ENCODE measurements at regions not wholly inside any gene's neighbourhood (a gene's known extent, or its start where the extent isn't known, plus 50 kb on each side); places are given as distances from the start of the nearest gene placed in this dataset.

- TF ChIP-seq, protein P1, sequence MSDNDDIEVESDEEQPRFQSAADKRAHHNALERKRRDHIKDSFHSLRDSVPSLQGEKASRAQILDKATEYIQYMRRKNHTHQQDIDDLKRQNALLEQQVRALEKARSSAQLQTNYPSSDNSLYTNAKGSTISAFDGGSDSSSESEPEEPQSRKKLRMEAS (CRISPR knock-in tag; IDR thresholded peaks at IDR 0.05), result no peak
- TF ChIP-seq SREBF1 (IDR thresholded peaks at IDR 0.05; ENCODE audit: borderline replicate concordance, low read depth, low read length) (no peak), GATA2 (CRISPR knock-in tag; IDR thresholded peaks at IDR 0.05) (no peak), ZNF561 (CRISPR knock-in tag; conservative IDR thresholded peaks at IDR 0.05) (no peak)
- TF ChIP-seq, protein P2, sequence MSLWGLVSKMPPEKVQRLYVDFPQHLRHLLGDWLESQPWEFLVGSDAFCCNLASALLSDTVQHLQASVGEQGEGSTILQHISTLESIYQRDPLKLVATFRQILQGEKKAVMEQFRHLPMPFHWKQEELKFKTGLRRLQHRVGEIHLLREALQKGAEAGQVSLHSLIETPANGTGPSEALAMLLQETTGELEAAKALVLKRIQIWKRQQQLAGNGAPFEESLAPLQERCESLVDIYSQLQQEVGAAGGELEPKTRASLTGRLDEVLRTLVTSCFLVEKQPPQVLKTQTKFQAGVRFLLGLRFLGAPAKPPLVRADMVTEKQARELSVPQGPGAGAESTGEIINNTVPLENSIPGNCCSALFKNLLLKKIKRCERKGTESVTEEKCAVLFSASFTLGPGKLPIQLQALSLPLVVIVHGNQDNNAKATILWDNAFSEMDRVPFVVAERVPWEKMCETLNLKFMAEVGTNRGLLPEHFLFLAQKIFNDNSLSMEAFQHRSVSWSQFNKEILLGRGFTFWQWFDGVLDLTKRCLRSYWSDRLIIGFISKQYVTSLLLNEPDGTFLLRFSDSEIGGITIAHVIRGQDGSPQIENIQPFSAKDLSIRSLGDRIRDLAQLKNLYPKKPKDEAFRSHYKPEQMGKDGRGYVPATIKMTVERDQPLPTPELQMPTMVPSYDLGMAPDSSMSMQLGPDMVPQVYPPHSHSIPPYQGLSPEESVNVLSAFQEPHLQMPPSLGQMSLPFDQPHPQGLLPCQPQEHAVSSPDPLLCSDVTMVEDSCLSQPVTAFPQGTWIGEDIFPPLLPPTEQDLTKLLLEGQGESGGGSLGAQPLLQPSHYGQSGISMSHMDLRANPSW (CRISPR knock-in tag; IDR thresholded peaks at IDR 0.05), result no peak
Measured at GRCh38 chrX:38975368-38975942, 174.2 kb downstream of the MID1IP1 start.
